GM23248 (cell line): ENCODE measurements at regions not wholly inside any gene's neighbourhood (a gene's known extent, or its start where the extent isn't known, plus 50 kb on each side); places are given as distances from the start of the nearest gene placed in this dataset.

Source experiments
- EZH2 ChIP-seq: fragments of 200-600 bp; sonication (generic); IDR thresholded peaks from 2 replicates; pipeline ENCODE4 v1.6.1; 2018; ENCODE audit warnings: antibody characterized with exemption, mild to moderate bottlenecking; ENCODE audit not compliant: insufficient read depth, poor library complexity, severe bottlenecking
- EZH2phosphoT487 ChIP-seq: fragments of 200-600 bp; sonication (generic); IDR thresholded peaks from 2 replicates; pipeline ENCODE4 v1.6.1; 2018; ENCODE audit warnings: antibody characterized with exemption, moderate library complexity, mild to moderate bottlenecking, low read depth; ENCODE audit not compliant: insufficient read depth

GRCh38 chr10:21207852-21208646, 310.9 kb upstream of the NEBL start:
- TF ChIP-seq EZH2: no peak
- TF ChIP-seq EZH2phosphoT487: no peak
